GM12865 (cell line): ENCODE measurements at regions not wholly inside any gene's neighbourhood (a gene's known extent, or its start where the extent isn't known, plus 50 kb on each side); places are given as distances from the start of the nearest gene placed in this dataset.

ENCODE experiments used
- DNase-seq: peaks from one replicate; pipeline ENCODE4 v3.0.0; 2010; ENCODE audit warnings: low read depth
- H3K4me3 ChIP-seq: 2 replicates; pipeline ENCODE4 v1.5.1; 2011; ENCODE audit warnings: mild to moderate bottlenecking, low read depth, low read length, control low read depth
- CTCF ChIP-seq: IDR thresholded peaks from 2 replicates; pipeline ENCODE4 v1.5.1; 2011; ENCODE audit warnings: low read length, control low read depth, low read depth, inconsistent platforms; ENCODE audit not compliant: insufficient read depth; ENCODE audit errors: missing control alignments

GRCh38 chr6:98516206-98516605, 318.2 kb upstream of the POU3F2 start:
- no peak for TF ChIP-seq CTCF
- no peak for DNase-seq
- no peak overlapping the region for H3K4me3 ChIP-seq

GRCh38 chr6:98516866-98517265, 317.5 kb upstream of the POU3F2 start:
- no peak overlapping the region for H3K4me3 ChIP-seq
- no peak for TF ChIP-seq CTCF
- DNase-seq = no peak

GRCh38 chr6:98525860-98526259, 308.5 kb upstream of the POU3F2 start:
- DNase-seq = no peak
- no peak for TF ChIP-seq CTCF
- no peak overlapping the region for H3K4me3 ChIP-seq

GRCh38 chr6:98526465-98526864, 307.9 kb upstream of the POU3F2 start:
- no peak for DNase-seq
- no peak for TF ChIP-seq CTCF
- H3K4me3 ChIP-seq = no peak overlapping the region

GRCh38 chr6:98529364-98529763, 305.0 kb upstream of the POU3F2 start:
- no peak for TF ChIP-seq CTCF
- H3K4me3 ChIP-seq = no peak overlapping the region
- no peak for DNase-seq

GRCh38 chr6:98530732-98531131, 303.6 kb upstream of the POU3F2 start:
- no peak overlapping the region for H3K4me3 ChIP-seq
- DNase-seq = no peak
- no peak for TF ChIP-seq CTCF

GRCh38 chr6:98532004-98532403, 302.4 kb upstream of the POU3F2 start:
- no peak overlapping the region for H3K4me3 ChIP-seq
- DNase-seq = no peak
- TF ChIP-seq CTCF = no peak
